Loucy (cell line): ENCODE measurements at regions not wholly inside any gene's neighbourhood (a gene's known extent, or its start where the extent isn't known, plus 50 kb on each side); places are given as distances from the start of the nearest gene placed in this dataset.

Experiments
- H2AFZ ChIP-seq: fragments of 200-600 bp; sonication (generic); 2 replicates; pipeline ENCODE4 v1.6.0; 2016; ENCODE audit warnings: antibody characterized with exemption, mild to moderate bottlenecking, low read length, moderate library complexity
- H3F3A ChIP-seq: fragments of 200-600 bp; 2 replicates; pipeline ENCODE4 v1.6.0; 2016; ENCODE audit warnings: antibody characterized with exemption, low read depth, mild to moderate bottlenecking
- H3K27me3 ChIP-seq: fragments of 200-600 bp; sonication (generic); 2 replicates; pipeline ENCODE4 v1.6.1; 2014; ENCODE audit warnings: low read length, mild to moderate bottlenecking; ENCODE audit not compliant: insufficient read depth, poor library complexity, severe bottlenecking
- H3K36me3 ChIP-seq: fragments of 200-600 bp; sonication (generic); 2 replicates; pipeline ENCODE4 v1.6.1; 2016; ENCODE audit warnings: low read length; ENCODE audit not compliant: insufficient read depth
- H3K4me1 ChIP-seq: fragments of 200-600 bp; sonication (generic); 2 replicates; pipeline ENCODE4 v1.5.1; 2014; ENCODE audit warnings: low read length, mild to moderate bottlenecking; ENCODE audit not compliant: insufficient read depth, poor library complexity, severe bottlenecking
- H3K4me2 ChIP-seq: fragments of 200-600 bp; sonication (generic); 2 replicates; pipeline ENCODE4 v1.6.0; 2014; ENCODE audit warnings: antibody characterized with exemption, low read length, low read depth, mild to moderate bottlenecking; ENCODE audit not compliant: poor library complexity, severe bottlenecking
- H3K4me3 ChIP-seq: fragments of 200-600 bp; sonication (generic); 2 replicates; pipeline ENCODE4 v1.5.1; 2014; ENCODE audit warnings: low read length, mild to moderate bottlenecking, mixed read lengths; ENCODE audit not compliant: poor library complexity, severe bottlenecking
- H3K79me2 ChIP-seq: fragments of 200-600 bp; sonication (generic); 2 replicates; pipeline ENCODE4 v1.6.1; 2014; ENCODE audit warnings: low read length; ENCODE audit not compliant: insufficient read depth
- H3K9ac ChIP-seq: fragments of 200-600 bp; sonication (generic); 2 replicates; pipeline ENCODE4 v1.6.0; 2014; ENCODE audit warnings: mild to moderate bottlenecking, low read depth, low read length, moderate library complexity; ENCODE audit not compliant: poor library complexity, severe bottlenecking
- H3K9me2 ChIP-seq: fragments of 200-600 bp; sonication (generic); replicated peaks from 2 replicates; pipeline ENCODE4 v1.6.1; 2016; ENCODE audit warnings: low read depth, low read length, mixed read lengths
- H3K9me3 ChIP-seq: fragments of 200-600 bp; sonication (generic); 2 replicates; pipeline ENCODE4 v1.6.1; 2014; ENCODE audit warnings: mild to moderate bottlenecking, antibody characterized with exemption, low read length, low read depth; ENCODE audit not compliant: insufficient read depth
- H4K20me1 ChIP-seq: fragments of 200-600 bp; sonication (generic); 2 replicates; pipeline ENCODE4 v1.6.0; 2014; ENCODE audit warnings: antibody characterized with exemption, low read length, mild to moderate bottlenecking; ENCODE audit not compliant: insufficient read depth, poor library complexity, severe bottlenecking
- EZH2phosphoT487 ChIP-seq: fragments of 200-600 bp; IDR thresholded peaks from 2 replicates; pipeline ENCODE4 v1.6.1; 2018; ENCODE audit warnings: antibody characterized with exemption, mild to moderate bottlenecking, moderate library complexity, borderline replicate concordance
- TF ChIP-seq, protein P1 (sequence below): fragments of 200-600 bp; sonication (generic); conservative IDR thresholded peaks from 2 replicates; pipeline ENCODE4 v1.5.1; 2014; ENCODE audit warnings: mild to moderate bottlenecking, antibody characterized with exemption, low read length

DNA sequence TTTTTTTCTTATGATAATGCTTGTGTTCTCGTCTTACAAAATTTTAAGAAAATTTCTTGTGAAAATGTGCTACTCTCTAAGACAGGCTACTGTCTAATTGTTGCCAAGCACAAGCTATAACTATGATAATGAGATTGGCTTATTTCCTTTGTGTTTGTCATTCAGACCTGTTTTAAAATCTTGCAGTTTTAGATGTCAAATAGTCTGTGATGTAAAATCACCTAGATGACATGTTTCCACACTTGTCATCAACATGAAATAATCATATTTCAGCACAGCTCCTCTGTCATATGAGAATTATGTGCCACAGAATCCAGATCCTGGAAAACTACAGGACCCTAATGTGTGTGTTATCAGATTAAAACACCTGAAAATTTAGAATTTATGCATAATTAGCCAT, 539.7 kb downstream of the USP25 start:
- Histone ChIP-seq H2AFZ (no peak overlapping the region), H3K4me2 (no peak overlapping the region)

DNA sequence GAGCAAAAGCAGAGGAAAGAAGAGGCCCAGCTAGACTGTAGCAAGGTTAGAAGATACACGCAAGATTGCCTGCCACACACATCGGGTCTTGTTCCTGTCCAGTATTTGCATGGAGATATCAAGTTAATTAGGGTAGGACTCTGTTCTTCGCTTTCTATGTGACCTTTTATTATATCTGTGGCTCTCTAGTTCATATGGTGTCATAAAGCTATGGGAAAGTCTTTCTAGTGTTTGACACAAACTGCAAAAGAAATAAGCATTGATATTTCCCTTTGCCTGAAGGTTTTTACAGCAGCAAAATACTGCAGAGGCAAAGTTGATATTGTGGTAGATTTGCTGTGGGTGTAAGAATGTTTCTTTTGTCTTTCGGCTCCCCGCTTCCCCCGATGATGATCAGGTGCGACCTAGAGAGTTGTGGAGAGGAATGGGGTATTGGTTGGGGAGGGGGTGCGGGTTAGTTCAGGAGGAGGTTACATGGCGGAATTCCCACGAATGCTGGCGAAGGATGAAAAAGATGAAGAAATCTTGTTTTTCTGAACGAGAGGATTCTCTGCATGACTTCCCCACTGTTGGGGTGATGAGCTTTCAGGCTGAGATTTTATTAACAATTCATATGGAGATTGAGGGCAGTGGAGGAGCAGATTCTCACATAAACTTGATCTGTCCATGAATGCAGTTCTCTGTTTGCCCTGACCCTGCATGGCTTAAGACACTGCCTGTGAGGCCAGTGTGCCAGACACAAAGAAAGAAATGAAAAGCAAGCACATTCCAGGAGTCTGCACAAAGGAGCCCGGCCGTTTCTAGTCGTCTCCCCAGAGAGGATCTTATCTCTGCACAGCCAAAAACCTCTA, 550.2 kb downstream of the USP25 start:
- Histone ChIP-seq H3K9ac (no peak overlapping the region), H2AFZ (no peak overlapping the region)
- TF ChIP-seq EZH2phosphoT487, result no peak
- TF ChIP-seq, protein P1, sequence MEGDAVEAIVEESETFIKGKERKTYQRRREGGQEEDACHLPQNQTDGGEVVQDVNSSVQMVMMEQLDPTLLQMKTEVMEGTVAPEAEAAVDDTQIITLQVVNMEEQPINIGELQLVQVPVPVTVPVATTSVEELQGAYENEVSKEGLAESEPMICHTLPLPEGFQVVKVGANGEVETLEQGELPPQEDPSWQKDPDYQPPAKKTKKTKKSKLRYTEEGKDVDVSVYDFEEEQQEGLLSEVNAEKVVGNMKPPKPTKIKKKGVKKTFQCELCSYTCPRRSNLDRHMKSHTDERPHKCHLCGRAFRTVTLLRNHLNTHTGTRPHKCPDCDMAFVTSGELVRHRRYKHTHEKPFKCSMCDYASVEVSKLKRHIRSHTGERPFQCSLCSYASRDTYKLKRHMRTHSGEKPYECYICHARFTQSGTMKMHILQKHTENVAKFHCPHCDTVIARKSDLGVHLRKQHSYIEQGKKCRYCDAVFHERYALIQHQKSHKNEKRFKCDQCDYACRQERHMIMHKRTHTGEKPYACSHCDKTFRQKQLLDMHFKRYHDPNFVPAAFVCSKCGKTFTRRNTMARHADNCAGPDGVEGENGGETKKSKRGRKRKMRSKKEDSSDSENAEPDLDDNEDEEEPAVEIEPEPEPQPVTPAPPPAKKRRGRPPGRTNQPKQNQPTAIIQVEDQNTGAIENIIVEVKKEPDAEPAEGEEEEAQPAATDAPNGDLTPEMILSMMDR, result no peak

More for the DNA sequence above, 539.7 kb downstream of the USP25 start:
- no peaks in the 10 kb centered on the region for H3K9me2 ChIP-seq
- no peak overlapping the region for H3K4me3 ChIP-seq
- no peaks in the 10 kb centered on the region for H3K79me2 ChIP-seq
- H4K20me1 ChIP-seq, result no peaks in the 10 kb centered on the region
- H3K27me3 ChIP-seq, result no peaks in the 10 kb centered on the region
- no peaks in the 10 kb centered on the region for H3K4me1 ChIP-seq
- H3F3A ChIP-seq, result no peaks in the 10 kb centered on the region
- H3K9me3 ChIP-seq, result no peaks in the 10 kb centered on the region
- H3K9ac ChIP-seq, result no peak overlapping the region
- TF ChIP-seq, protein P1, result no peak
- TF ChIP-seq EZH2phosphoT487, result no peak
- H3K36me3 ChIP-seq, result no peaks in the 10 kb centered on the region

DNA sequence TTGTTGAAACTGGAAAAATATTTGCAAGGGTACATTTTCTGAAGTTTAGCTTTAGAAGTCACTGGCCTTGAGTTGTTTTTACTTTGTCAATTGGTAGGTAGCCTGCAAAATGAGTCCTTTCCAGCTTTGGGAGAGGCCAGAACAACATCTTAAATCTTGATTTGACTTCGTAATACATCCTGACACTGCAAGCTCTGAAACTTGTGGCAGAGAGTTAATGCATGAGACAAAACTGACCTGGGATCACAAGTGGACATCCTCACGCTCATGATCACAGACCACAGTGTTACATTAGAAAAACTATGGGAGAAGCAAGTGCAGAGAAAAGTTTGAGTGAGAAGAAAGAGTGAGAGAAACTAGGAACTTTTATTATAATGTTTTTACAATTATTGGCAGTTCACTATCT, 550.9 kb downstream of the USP25 start:
- Histone ChIP-seq H2AFZ (no peak overlapping the region), H3K79me2 (no peaks in the 10 kb centered on the region), H3K9me3 (no peaks in the 10 kb centered on the region), H3K36me3 (no peaks in the 10 kb centered on the region), H3K4me2 (no peak overlapping the region), H4K20me1 (no peaks in the 10 kb centered on the region), H3K4me3 (no peak overlapping the region), H3F3A (no peaks in the 10 kb centered on the region), H3K27me3 (no peaks in the 10 kb centered on the region), H3K4me1 (no peaks in the 10 kb centered on the region), H3K9me2 (no peaks in the 10 kb centered on the region), H3K9ac (no peak overlapping the region)
- TF ChIP-seq, protein P1, result no peak
- TF ChIP-seq EZH2phosphoT487, result no peak

More for the DNA sequence above, 550.2 kb downstream of the USP25 start:
- Histone ChIP-seq H4K20me1 (no peaks in the 10 kb centered on the region), H3K9me2 (no peaks in the 10 kb centered on the region), H3K4me3 (no peak overlapping the region), H3K4me2 (no peak overlapping the region), H3K27me3 (no peaks in the 10 kb centered on the region), H3F3A (no peaks in the 10 kb centered on the region), H3K79me2 (no peaks in the 10 kb centered on the region), H3K36me3 (no peaks in the 10 kb centered on the region), H3K9me3 (no peaks in the 10 kb centered on the region), H3K4me1 (no peaks in the 10 kb centered on the region)
